Testis (tissue), 2 donors: ENCODE measurements at regions not wholly inside any gene's neighbourhood (a gene's known extent, or its start where the extent isn't known, plus 50 kb on each side); places are given as distances from the start of the nearest gene placed in this dataset.

Experiments
- small RNA-seq, 2 donors: library from RNA; depleted of rRNA; stranded (forward); fragments of <200 nt; gene quantifications; one replicate each; pipeline ENCODE3, GENCODE V24; 2016

Small RNA genes in the stretch of these regions (small RNA-seq; reads per million reads assigned to genes)
- 0 reads per million in 2 donors for gene RNA5SP228
